H9 (cell line): ENCODE measurements at regions not wholly inside any gene's neighbourhood (a gene's known extent, or its start where the extent isn't known, plus 50 kb on each side); places are given as distances from the start of the nearest gene placed in this dataset.
"Not testable (repeated sequence)": the region's sequence is repeated elsewhere in the genome, so short reads cannot be mapped to it uniquely, and the experiment has no call there.

Experiments used
- DNase-seq: peaks from one replicate; pipeline ENCODE4 v3.0.0-alpha.2; 2017
- H2AFZ ChIP-seq: one replicate; pipeline ENCODE4 v1.6.1; 2013; ENCODE audit warnings: mild to moderate bottlenecking, low read length, control low read depth, moderate library complexity
- H2AK5ac ChIP-seq: 2 replicates; pipeline ENCODE4 v1.6.1; 2013; ENCODE audit warnings: low read length, control low read depth, mixed read lengths; ENCODE audit not compliant: insufficient read length
- H2BK120ac ChIP-seq: one replicate; pipeline ENCODE4 v1.6.1; 2013; ENCODE audit warnings: low read depth, mild to moderate bottlenecking, low read length, control low read depth, inconsistent platforms; ENCODE audit not compliant: poor library complexity, severe bottlenecking
- H2BK12ac ChIP-seq: 2 replicates; pipeline ENCODE4 v1.6.1; 2013; ENCODE audit warnings: low read length, control low read depth, mixed read lengths, low read depth; ENCODE audit not compliant: insufficient read length
- H2BK15ac ChIP-seq: 2 replicates; pipeline ENCODE4 v1.6.1; 2013; ENCODE audit warnings: low read depth, low read length, control low read depth
- H2BK20ac ChIP-seq: one replicate; pipeline ENCODE4 v1.6.1; 2013; ENCODE audit warnings: low read depth, mild to moderate bottlenecking, low read length, control low read depth, inconsistent platforms; ENCODE audit not compliant: poor library complexity, severe bottlenecking
- H2BK5ac ChIP-seq: 2 replicates; pipeline ENCODE4 v1.6.1; 2013; ENCODE audit warnings: low read length, control low read depth, mixed read lengths; ENCODE audit not compliant: insufficient read length
- H3K14ac ChIP-seq: 2 replicates; pipeline ENCODE4 v1.6.1; 2013; ENCODE audit warnings: low read length, control low read depth; ENCODE audit not compliant: insufficient read depth
- H3K18ac ChIP-seq: 2 replicates; pipeline ENCODE4 v1.6.1; 2013; ENCODE audit warnings: low read depth, mild to moderate bottlenecking, mixed read lengths, low read length, control low read depth; ENCODE audit not compliant: insufficient read length
- H3K23ac ChIP-seq: 2 replicates; pipeline ENCODE4 v1.6.1; 2013; ENCODE audit warnings: low read length, control low read depth, mixed read lengths, low read depth; ENCODE audit not compliant: insufficient read length
- H3K23me2 ChIP-seq: 2 replicates; pipeline ENCODE4 v1.6.1; 2013; ENCODE audit warnings: low read depth, mild to moderate bottlenecking, mixed read lengths, low read length, control low read depth; ENCODE audit not compliant: insufficient read length, poor library complexity, severe bottlenecking
- H3K27ac ChIP-seq: 2 replicates; pipeline ENCODE4 v1.5.1; 2013; ENCODE audit warnings: low read length, control low read depth, mixed read lengths, low read depth; ENCODE audit not compliant: insufficient read length
- H3K27me3 ChIP-seq: 2 replicates; pipeline ENCODE4 v1.6.1; 2013; ENCODE audit warnings: low read length, control low read depth, inconsistent platforms; ENCODE audit not compliant: insufficient read depth
- H3K4ac ChIP-seq: 2 replicates; pipeline ENCODE4 v1.6.1; 2013; ENCODE audit warnings: low read depth, mild to moderate bottlenecking, control low read depth, inconsistent platforms, low read length, moderate library complexity
- H3K4me1 ChIP-seq: 2 replicates; pipeline ENCODE4 v1.6.1; 2013; ENCODE audit warnings: low read length, control low read depth, inconsistent platforms; ENCODE audit not compliant: insufficient read depth
- H3K4me2 ChIP-seq: 2 replicates; pipeline ENCODE4 v1.6.1; 2013; ENCODE audit warnings: low read length, control low read depth, mixed read lengths; ENCODE audit not compliant: insufficient read length, insufficient read depth
- H3K56ac ChIP-seq: 2 replicates; pipeline ENCODE4 v1.6.1; 2013; ENCODE audit warnings: low read depth, mild to moderate bottlenecking, mixed read lengths, low read length, control low read depth; ENCODE audit not compliant: insufficient read length
- H3K79me1 ChIP-seq: 2 replicates; pipeline ENCODE4 v1.6.1; 2013; ENCODE audit warnings: low read depth, mild to moderate bottlenecking, moderate library complexity, low read length, control low read depth, inconsistent platforms; ENCODE audit not compliant: insufficient read depth, poor library complexity, severe bottlenecking
- H3K79me2 ChIP-seq: 2 replicates; pipeline ENCODE4 v1.6.1; 2013; ENCODE audit warnings: low read length, control low read depth, inconsistent platforms; ENCODE audit not compliant: insufficient read depth
- H3K9ac ChIP-seq: 2 replicates; pipeline ENCODE4 v1.6.1; 2013; ENCODE audit warnings: low read length, control low read depth, mixed read lengths; ENCODE audit not compliant: insufficient read length; ENCODE audit errors: extremely low read depth
- H3K9me3 ChIP-seq: one replicate; pipeline ENCODE4 v1.6.1; 2013; ENCODE audit warnings: low read depth, low read length, inconsistent platforms; ENCODE audit not compliant: control insufficient read depth
- H3T11ph ChIP-seq: one replicate; pipeline ENCODE4 v1.6.1; 2013; ENCODE audit warnings: mild to moderate bottlenecking, low read length, control low read depth, inconsistent platforms
- H4K20me1 ChIP-seq: one replicate; pipeline ENCODE4 v1.6.1; 2013; ENCODE audit not compliant: control insufficient read depth, insufficient read length, insufficient read depth
- H4K5ac ChIP-seq: 2 replicates; pipeline ENCODE4 v1.6.1; 2013; ENCODE audit warnings: low read depth, mild to moderate bottlenecking, mixed read lengths, low read length, control low read depth; ENCODE audit not compliant: insufficient read length
- H4K8ac ChIP-seq: replicated peaks from 2 replicates; pipeline ENCODE4 v1.6.1; 2013; ENCODE audit warnings: low read length, control low read depth, mixed read lengths, low read depth; ENCODE audit not compliant: insufficient read length
- H4K91ac ChIP-seq: 2 replicates; pipeline ENCODE4 v1.6.1; 2013; ENCODE audit warnings: low read depth, mild to moderate bottlenecking, moderate library complexity, mixed read lengths, low read length, control low read depth; ENCODE audit not compliant: insufficient read length
- H3K27ac Mint-ChIP-seq, 3 experiments: 2 replicates in 2 of 3; 3 replicates in 1 of 3; pipeline ENCODE4 v1.8.0; 2020 to 2021; ENCODE audit warnings: mixed read lengths in 3 of 3, mild to moderate bottlenecking in 1 of 3, moderate library complexity in 1 of 3
- H3K27me3 Mint-ChIP-seq: 2 replicates; pipeline ENCODE4 v1.8.0; 2021; ENCODE audit warnings: low read depth, mild to moderate bottlenecking, moderate library complexity, mixed read lengths
- H3K36me3 Mint-ChIP-seq, 3 experiments: 2 replicates in 2 of 3; 3 replicates in 1 of 3; pipeline ENCODE4 v1.8.0; 2020 to 2021; ENCODE audit warnings: low read depth in 3 of 3, mixed read lengths in 3 of 3; ENCODE audit not compliant: insufficient read depth in 1 of 3
- H3K4me1 Mint-ChIP-seq, 2 experiments: 2 replicates each; pipeline ENCODE4 v1.8.0; 2020; ENCODE audit warnings: mixed read lengths in 2 of 2
- H3K4me3 Mint-ChIP-seq, 2 experiments: 2 replicates in 1 of 2; 3 replicates in 1 of 2; pipeline ENCODE4 v1.8.0; 2020 to 2021; ENCODE audit warnings: mild to moderate bottlenecking in 2 of 2, mixed read lengths in 2 of 2, moderate library complexity in 1 of 2
- H3K9me3 Mint-ChIP-seq, 2 experiments: 2 replicates in 1 of 2; 3 replicates in 1 of 2; pipeline ENCODE4 v1.8.0; 2020; ENCODE audit warnings: mild to moderate bottlenecking in 2 of 2, mixed read lengths in 2 of 2, moderate library complexity in 1 of 2
- CTCF ChIP-seq: fragments of 200-600 bp; sonication (generic); conservative IDR thresholded peaks from 3 replicates; pipeline ENCODE4 v1.8.0; 2021; ENCODE audit warnings: antibody characterized with exemption, mild to moderate bottlenecking
- WGBS: extraction: QIAGEN DNeasy Blood & Tissue Kit; methylation state at CpG from one replicate; pipeline ENCODE4 v1.1.7; 2013; ENCODE audit warnings: missing lambda C conversion rate, low lambda C conversion rate, mixed read lengths; ENCODE audit not compliant: insufficient read length; ENCODE audit errors: extremely low coverage; 5-methylcytosine and 5-hydroxymethylcytosine counted together

GRCh38 chr4:118417325-118417724 lies 64.5 kb upstream of the PRSS12 start:
- no peaks in the 10 kb centered on the region for H4K20me1 ChIP-seq
- TF ChIP-seq CTCF: no peak
- no peak overlapping the region for H3K18ac ChIP-seq
- Mint-ChIP-seq H3K4me3 (no peak overlapping the region), H3K4me1 (peaks cover 0 to 3% of the 10 kb centered on the region in 2 experiments; a peak in 1 of 4 replicates), H3K9me3 (no peaks in the 10 kb centered on the region), H3K36me3 (no peaks in the 10 kb centered on the region), H3K27me3 (no peaks in the 10 kb centered on the region), H3K27ac (no peak overlapping the region)
- no peak overlapping the region for H4K5ac ChIP-seq
- no peaks in the 10 kb centered on the region for H3K9me3 ChIP-seq
- H2AK5ac ChIP-seq: no peak overlapping the region
- no peak overlapping the region for H2BK20ac ChIP-seq
- H2AFZ ChIP-seq: no peak overlapping the region
- no peak overlapping the region for H2BK120ac ChIP-seq
- no peak overlapping the region for H3K14ac ChIP-seq
- no peak overlapping the region for H3K23ac ChIP-seq
- no peak overlapping the region for H2BK15ac ChIP-seq
- H3K4me2 ChIP-seq: no peak overlapping the region
- H3K4me1 ChIP-seq: no peaks in the 10 kb centered on the region
- no peak for DNase-seq
- H4K8ac ChIP-seq: no peak overlapping the region
- no peaks in the 10 kb centered on the region for H3K27me3 ChIP-seq
- no peak overlapping the region for H3T11ph ChIP-seq
- H3K9ac ChIP-seq: no peak overlapping the region
- no peak overlapping the region for H3K4ac ChIP-seq
- no peak overlapping the region for H2BK5ac ChIP-seq
- H3K56ac ChIP-seq: no peak overlapping the region
- H3K27ac ChIP-seq: no peak overlapping the region
- no peak overlapping the region for H2BK12ac ChIP-seq
- H3K79me1 ChIP-seq: no peaks in the 10 kb centered on the region
- H3K23me2 ChIP-seq: no peaks in the 10 kb centered on the region
- no peak overlapping the region for H4K91ac ChIP-seq
- no peaks in the 10 kb centered on the region for H3K79me2 ChIP-seq

GRCh38 chr4:118417800-118418199 lies 65.0 kb upstream of the PRSS12 start:
- not testable (repeated sequence) for H3K27ac ChIP-seq, H3K56ac ChIP-seq, H2AFZ ChIP-seq, H2BK12ac ChIP-seq, H3K18ac ChIP-seq, H3K9me3 Mint-ChIP-seq, H4K5ac ChIP-seq, H2BK120ac ChIP-seq, H3K4me2 ChIP-seq, H2BK20ac ChIP-seq, H3K9ac ChIP-seq, DNase-seq, H3K79me1 ChIP-seq, H2AK5ac ChIP-seq, H4K8ac ChIP-seq, H3K4me3 Mint-ChIP-seq, H4K20me1 ChIP-seq, H3K36me3 Mint-ChIP-seq, H3K79me2 ChIP-seq, H3K4me1 ChIP-seq, H3K27me3 ChIP-seq, H4K91ac ChIP-seq, H2BK15ac ChIP-seq, H3K23ac ChIP-seq, H3K14ac ChIP-seq, H3K23me2 ChIP-seq, H2BK5ac ChIP-seq, H3T11ph ChIP-seq, H3K27ac Mint-ChIP-seq, H3K27me3 Mint-ChIP-seq, H3K4ac ChIP-seq, H3K9me3 ChIP-seq, H3K4me1 Mint-ChIP-seq
- WGBS: no CpG with 5 or more reads among the region's 5 CpGs
